ENCODE measurements at regions not wholly inside any gene's neighbourhood (a gene's known extent, or its start where the extent isn't known, plus 50 kb on each side); places are given as distances from the start of the nearest gene placed in this dataset.
A peak's percentile ranks its signal among the peaks of the same experiment; 100 is the strongest.

GRCh38 chr12:74801625-74802024 is 264.0 kb downstream of the ATXN7L3B start:
- Histone ChIP-seq H3K4me1 (ENCODE audit: insufficient read depth, low read length) (no peaks in the 10 kb centered on the region), H3K27me3 (ENCODE audit: control insufficient read depth in 1 of 2, insufficient read depth in 2 of 2, low read length in 2 of 2) (no peaks in the 10 kb centered on the region), H3K36me3 (replicated peaks in 1 of 2; ENCODE audit: control insufficient read depth in 1 of 2, insufficient read depth in 2 of 2, low read length in 2 of 2) (no peaks in the 10 kb centered on the region), H4K20me1 (ENCODE audit: insufficient read depth, low read length) (no peaks in the 10 kb centered on the region), H3K4me3 (replicated peaks in 1 of 3; ENCODE audit: insufficient read depth in 1 of 3, low read depth in 2 of 3, low read length in 3 of 3) (no peak overlapping the region), H3K9me3 (ENCODE audit: low read length) (no peaks in the 10 kb centered on the region), H2AFZ (ENCODE audit: low read length) (no peak overlapping the region), H3K9ac (ENCODE audit: insufficient read depth, low read depth, low read length) (no peak overlapping the region), H3K27ac (ENCODE audit: extremely low read length, insufficient read depth, low read length) (no peak overlapping the region), H3K4me2 (ENCODE audit: low read depth, low read length) (no peak overlapping the region), H3K79me2 (ENCODE audit: insufficient read depth, low read length) (no peaks in the 10 kb centered on the region)
- ATAC-seq: no peak
- in situ Hi-C loops (cut with HindIII; ENCODE audit: extremely low pct_ligation_motif_present, low pct_unique_long_range_greater_than_20kb) (no loop called here), intact Hi-C loops (cut with micrococcal nuclease; ENCODE audit: unreplicated experiment) (loop anchor here (10.0 kb wide), 1 partner anchor 103 kb away; no protein-coding TSS in a partner anchor)
- TF ChIP-seq CEBPB (IDR thresholded peaks at IDR 0.05; ENCODE audit: borderline replicate concordance, low read depth, low read length) (peak; percentile 87), ZBTB10 (CRISPR knock-in tag; IDR thresholded peaks at IDR 0.05; ENCODE audit: borderline replicate concordance) (no peak), MIER2 (CRISPR knock-in tag; IDR thresholded peaks at IDR 0.05) (no peak), HMG20A (CRISPR knock-in tag; IDR thresholded peaks at IDR 0.05; ENCODE audit: borderline replicate concordance) (no peak)
- POLR2A ChIA-PET: no interaction called here
- no peak for FAIRE-seq
- WGBS (ENCODE audit: low lambda C conversion rate): 50% methylated on average over 2 of the region's 2 CpGs
- CTCF ChIA-PET (ENCODE audit: low intra/inter-chr PET ratio, low total read pairs): no interaction called here
- no peak for DNase-seq (ENCODE audit: low spot score)
- BruUV-seq (replicated peaks): no TSS peak

DNA sequence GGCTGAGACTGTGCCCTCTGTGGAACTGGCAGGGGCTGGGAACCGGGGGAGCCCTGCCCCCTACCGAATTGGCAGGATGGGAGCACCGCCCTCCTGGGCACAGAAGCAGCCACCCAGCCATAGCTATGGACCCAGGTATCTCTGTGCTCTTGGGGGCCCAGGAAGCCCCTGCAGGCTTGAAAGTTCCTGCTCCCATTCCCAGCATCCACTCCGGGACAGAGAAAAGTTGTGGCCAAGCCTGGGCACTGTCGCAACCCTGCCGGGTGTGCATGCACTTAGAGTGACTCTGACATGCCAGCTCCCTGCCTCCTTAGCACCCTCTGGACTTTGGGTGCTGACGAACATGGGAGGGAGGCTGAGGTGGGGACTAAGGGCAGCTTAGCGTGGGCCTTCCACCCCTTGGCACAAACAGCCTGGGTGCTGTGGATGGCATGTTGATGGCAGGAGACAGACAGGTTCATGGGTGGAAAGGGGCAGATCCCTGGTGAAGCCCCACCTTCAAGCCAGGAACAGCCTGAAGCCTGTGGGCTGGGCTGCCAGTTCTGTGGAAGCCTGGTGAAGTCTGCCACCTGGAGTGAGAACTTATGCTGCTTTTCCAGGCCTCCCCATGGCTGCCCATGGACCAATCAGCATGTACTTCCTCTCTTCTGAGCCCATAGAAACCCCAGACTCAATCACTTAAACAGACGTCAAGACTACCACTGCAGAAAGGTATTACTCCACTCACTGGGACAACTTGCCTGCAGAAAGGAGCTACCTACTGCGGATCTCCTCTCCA is 279.0 kb downstream of the ATXN7L3B start:
- POLR2A ChIA-PET: no interaction called here
- no peak for FAIRE-seq
- TF ChIP-seq ISX (CRISPR knock-in tag; conservative IDR thresholded peaks at IDR 0.05) (no peak), ZNF232 (CRISPR knock-in tag; IDR thresholded peaks at IDR 0.05; ENCODE audit: borderline replicate concordance) (no peak), EEA1 (CRISPR knock-in tag; IDR thresholded peaks at IDR 0.05; ENCODE audit: borderline replicate concordance) (no peak), THRA (CRISPR knock-in tag; IDR thresholded peaks at IDR 0.05; ENCODE audit: borderline replicate concordance) (no peak), ZFAT (CRISPR knock-in tag; conservative IDR thresholded peaks at IDR 0.05) (no peak), RARA (CRISPR knock-in tag; IDR thresholded peaks at IDR 0.05) (no peak), AHR (CRISPR knock-in tag; IDR thresholded peaks at IDR 0.05) (no peak), ZNF891 (CRISPR knock-in tag; IDR thresholded peaks at IDR 0.05) (no peak), PCBP2 (optimal IDR thresholded peaks at IDR 0.05; ENCODE audit: low read depth, low read length, poor library complexity, severe bottlenecking) (no peak), RAD51 (IDR thresholded peaks at IDR 0.05; ENCODE audit: borderline replicate concordance) (no peak), ZNF552 (CRISPR knock-in tag; IDR thresholded peaks at IDR 0.05; ENCODE audit: borderline replicate concordance) (no peak), TSC22D2 (CRISPR knock-in tag; IDR thresholded peaks at IDR 0.05; ENCODE audit: borderline replicate concordance) (no peak)

More for the DNA sequence above, 279.0 kb downstream of the ATXN7L3B start:
- ATAC-seq (peak; percentile 33; the same call in 2 of the 3 replicates), DNase-seq (ENCODE audit: low spot score) (no peak)
- Histone ChIP-seq H4K20me1 (ENCODE audit: insufficient read depth, low read length) (no peaks in the 10 kb centered on the region), H3K36me3 (replicated peaks in 1 of 2; ENCODE audit: control insufficient read depth in 1 of 2, insufficient read depth in 2 of 2, low read length in 2 of 2) (no peaks in the 10 kb centered on the region), H3K27me3 (ENCODE audit: control insufficient read depth in 1 of 2, insufficient read depth in 2 of 2, low read length in 2 of 2) (no peaks in the 10 kb centered on the region), H3K27ac (ENCODE audit: extremely low read length, insufficient read depth, low read length) (no peak overlapping the region), H2AFZ (ENCODE audit: low read length) (no peak overlapping the region), H3K79me2 (ENCODE audit: insufficient read depth, low read length) (no peaks in the 10 kb centered on the region), H3K4me1 (ENCODE audit: insufficient read depth, low read length) (no peaks in the 10 kb centered on the region), H3K4me2 (ENCODE audit: low read depth, low read length) (no peak overlapping the region), H3K9me3 (ENCODE audit: low read length) (peaks cover 10% of the 10 kb centered on the region), H3K4me3 (replicated peaks in 1 of 3; ENCODE audit: insufficient read depth in 1 of 3, low read depth in 2 of 3, low read length in 3 of 3) (no peak overlapping the region), H3K9ac (ENCODE audit: insufficient read depth, low read depth, low read length) (no peak overlapping the region)
- CTCF ChIA-PET (ENCODE audit: low intra/inter-chr PET ratio, low total read pairs): no interaction called here
- no TSS peak for BruUV-seq (replicated peaks)
- intact Hi-C loops (cut with micrococcal nuclease; ENCODE audit: unreplicated experiment): no loop called here
- WGBS (ENCODE audit: low lambda C conversion rate): 10% methylated on average over 5 of the region's 10 CpGs
- in situ Hi-C loops (cut with HindIII; ENCODE audit: extremely low pct_ligation_motif_present, low pct_unique_long_range_greater_than_20kb): no loop called here

All from HepG2 (cell line).